GM20000 (cell line): ENCODE measurements at regions not wholly inside any gene's neighbourhood (a gene's known extent, or its start where the extent isn't known, plus 50 kb on each side); places are given as distances from the start of the nearest gene placed in this dataset.

Experiments
- DNase-seq: peaks from one replicate; pipeline ENCODE4 v3.0.0; 2012; ENCODE audit warnings: low spot score
- CTCF ChIP-seq: IDR thresholded peaks from 2 replicates; pipeline ENCODE4 v1.5.1; 2012; ENCODE audit warnings: mild to moderate bottlenecking, control low read depth; ENCODE audit errors: extremely low read depth, missing control alignments

- DNase-seq: no peak
- no peak for TF ChIP-seq CTCF
Measured at GRCh38 chr2:203585516-203585915, 50.4 kb upstream of the RAPH1 start.

GRCh38 chr2:203586206-203586605, 51.1 kb upstream of the RAPH1 start:
- no peak for TF ChIP-seq CTCF
- no peak for DNase-seq

GRCh38 chr2:203586696-203587095, 51.6 kb upstream of the RAPH1 start:
- no peak for DNase-seq
- no peak for TF ChIP-seq CTCF

GRCh38 chr2:203590496-203590895, 55.4 kb upstream of the RAPH1 start:
- DNase-seq: no peak
- TF ChIP-seq CTCF: no peak

- no peak for TF ChIP-seq CTCF
- no peak for DNase-seq
Measured at GRCh38 chr2:203591642-203592041, 56.5 kb upstream of the RAPH1 start.

- TF ChIP-seq CTCF: no peak
- DNase-seq: no peak
Measured at GRCh38 chr2:203592470-203592869, 57.4 kb upstream of the RAPH1 start.

- no peak for DNase-seq
- TF ChIP-seq CTCF: no peak
Measured at GRCh38 chr2:203594541-203594940, 59.4 kb upstream of the RAPH1 start.
